Stimulated activated CD4-positive, alpha-beta T cell treated with anti-CD3 and anti-CD28 coated beads, TNF-alpha, amount 100 ng/mL, for 24 hours (primary cell): ENCODE measurements at regions not wholly inside any gene's neighbourhood (a gene's known extent, or its start where the extent isn't known, plus 50 kb on each side); places are given as distances from the start of the nearest gene placed in this dataset.

ENCODE experiments used
- DNase-seq, 3 experiments: peaks; one replicate each; pipeline ENCODE4 v3.0.0-alpha.2; 2020; ENCODE audit warnings: low read depth in 3 of 3

DNA sequence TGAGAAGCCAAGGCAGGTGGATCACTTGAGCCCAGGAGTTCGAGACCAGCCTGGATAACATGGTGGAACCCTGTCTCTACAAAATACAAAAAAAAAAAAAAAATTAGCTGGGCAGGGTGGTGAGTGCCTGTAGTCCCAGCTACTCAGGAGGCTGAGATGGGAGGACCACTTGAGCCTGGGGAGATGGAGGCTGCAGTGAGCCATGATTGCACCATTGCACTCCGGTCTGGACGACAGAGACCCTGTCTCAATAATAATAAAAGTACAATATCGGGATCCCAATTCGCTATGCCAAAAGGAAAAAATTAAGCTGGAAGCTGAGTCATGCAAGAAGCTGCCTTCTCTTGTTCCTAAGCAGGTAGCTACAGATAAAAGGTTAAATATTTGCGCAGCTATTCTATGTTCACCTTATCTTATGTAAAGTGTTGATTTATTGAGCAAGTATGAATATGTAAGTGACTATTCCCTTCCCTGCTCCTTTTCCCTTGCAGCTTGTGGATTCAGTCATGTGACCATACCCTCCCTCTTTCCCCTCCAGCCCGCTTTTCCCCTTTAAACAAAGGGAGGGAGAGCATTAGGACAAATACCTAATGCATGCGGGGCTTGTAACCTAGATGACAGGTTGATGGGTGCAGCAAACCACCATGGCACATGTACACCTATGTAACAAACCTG lies 112.0 kb downstream of the LITAF start:
- no peak for DNase-seq

DNA sequence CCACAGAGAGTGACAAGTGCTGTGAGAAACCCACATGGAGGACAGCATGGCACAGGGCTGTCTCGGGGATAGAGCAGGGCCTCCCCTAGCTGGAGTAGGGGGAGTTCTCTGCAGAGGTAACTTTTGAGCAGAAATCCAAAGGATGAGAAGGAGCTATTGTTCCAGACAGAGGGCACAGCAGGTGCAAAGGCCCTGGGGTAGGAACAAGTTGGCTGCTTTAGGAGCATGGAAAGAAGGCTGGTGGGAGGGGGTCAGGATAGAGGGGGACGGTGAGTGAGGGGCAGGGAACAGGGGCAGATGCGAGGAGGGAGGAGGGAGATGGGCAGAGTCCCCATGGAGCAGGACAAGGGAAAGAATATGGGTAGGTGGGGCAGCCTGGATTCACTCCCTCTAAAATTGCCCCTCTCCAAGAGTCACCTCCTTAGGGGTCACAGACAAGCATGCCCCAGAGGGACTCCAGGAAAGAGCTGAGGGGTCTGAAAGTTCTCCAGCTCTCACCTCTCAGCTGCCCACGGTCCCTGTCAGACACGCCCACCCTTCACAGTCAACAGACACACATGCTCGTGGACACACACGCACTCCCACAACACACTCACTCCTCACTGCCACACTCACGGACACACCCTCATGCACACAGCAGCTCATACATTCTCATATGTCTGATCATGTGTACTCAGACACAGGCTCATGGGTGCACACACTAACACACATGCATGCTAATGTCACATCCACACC lies 110.7 kb downstream of the LITAF start:
- no peak for DNase-seq

DNA sequence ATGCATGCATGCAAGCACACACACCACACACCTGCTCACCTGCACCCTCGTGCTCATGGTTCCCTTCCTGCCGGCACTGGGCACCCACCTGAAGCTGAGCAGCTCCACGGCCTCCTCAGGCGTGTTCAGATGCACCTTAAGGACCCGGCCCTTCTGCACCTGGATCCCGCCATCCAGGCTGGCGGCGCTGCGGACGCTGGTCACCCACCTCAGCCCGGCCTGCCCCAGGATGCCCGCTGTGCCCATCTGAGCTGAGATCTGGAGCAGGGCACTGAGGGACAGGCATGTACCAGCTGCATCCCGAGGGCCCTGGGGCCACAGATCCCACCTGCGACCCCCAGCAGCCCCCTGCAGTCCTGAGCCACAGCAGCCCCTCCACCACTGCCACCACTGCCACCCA lies 110.0 kb downstream of the LITAF start:
- no peak for DNase-seq

DNA sequence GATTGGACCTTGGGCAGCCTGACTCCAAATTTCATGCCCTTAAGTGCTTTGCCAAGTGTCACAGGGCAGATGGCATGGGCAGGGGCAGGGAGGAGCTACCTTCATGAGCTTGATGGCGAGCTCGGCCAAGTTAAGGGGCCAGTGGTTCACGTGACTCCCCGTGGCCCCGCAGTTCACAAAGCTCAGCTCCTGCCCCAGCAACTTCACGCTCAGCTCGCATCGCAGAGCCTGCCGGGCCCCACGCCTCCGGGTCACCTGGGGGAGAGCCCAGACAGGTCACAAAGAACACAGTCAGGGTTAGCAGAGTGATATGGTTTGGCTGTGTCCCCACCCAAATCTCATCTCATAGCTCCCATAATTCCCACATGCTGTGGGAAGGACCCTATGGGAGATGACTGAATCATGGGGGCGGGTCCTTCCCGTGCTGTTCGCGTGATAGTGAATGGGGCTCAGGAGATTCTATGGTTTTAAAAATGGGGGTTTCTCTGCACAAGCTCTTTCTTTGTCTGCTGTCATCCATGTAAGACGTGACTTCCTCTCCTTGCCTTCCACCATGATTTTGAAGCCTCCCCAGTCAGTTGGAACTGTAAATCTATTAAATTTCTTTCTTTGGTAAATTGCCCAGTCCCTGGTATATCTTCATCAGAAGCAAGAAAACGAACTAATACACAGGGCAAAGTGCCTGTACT lies 108.1 kb downstream of the LITAF start:
- no peak for DNase-seq

DNA sequence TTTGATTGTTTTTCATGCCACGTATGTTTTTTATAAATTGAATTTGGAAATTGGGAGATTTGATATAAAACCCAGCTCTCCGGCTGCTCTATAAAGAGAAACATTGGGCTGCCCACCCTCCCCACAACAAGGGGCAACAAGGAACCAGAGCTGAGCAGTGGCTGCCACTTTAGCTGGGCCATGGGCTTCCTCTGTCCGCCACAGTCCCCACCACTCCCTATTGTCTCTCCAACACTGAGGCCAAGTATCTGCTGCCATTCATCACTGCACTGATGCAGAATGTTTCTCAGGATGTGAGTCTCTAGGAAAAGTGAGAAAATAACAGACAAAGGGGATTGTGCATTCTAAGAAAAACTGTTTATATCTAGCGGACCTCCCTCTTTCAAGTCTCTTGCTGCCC lies 106.8 kb downstream of the LITAF start:
- DNase-seq, result no peak

DNA sequence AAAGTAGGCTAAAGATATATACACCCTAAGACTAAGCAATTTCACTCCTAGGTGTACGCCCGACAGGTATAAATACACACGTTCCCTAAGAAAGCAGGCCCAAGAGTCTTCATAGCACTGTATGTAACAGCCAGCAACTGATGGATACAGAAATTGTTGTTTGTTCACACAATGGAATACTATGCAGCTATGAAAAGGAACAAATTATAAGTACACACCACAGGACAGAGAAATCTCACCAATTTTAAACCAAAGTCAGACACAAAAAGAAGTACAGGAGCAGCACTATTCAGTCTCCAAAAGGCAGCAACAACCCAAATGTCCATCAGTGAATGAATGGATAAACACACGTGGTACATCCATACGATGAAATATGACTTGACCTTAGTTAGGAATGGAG lies 106.1 kb downstream of the LITAF start:
- DNase-seq, result no peak

DNA sequence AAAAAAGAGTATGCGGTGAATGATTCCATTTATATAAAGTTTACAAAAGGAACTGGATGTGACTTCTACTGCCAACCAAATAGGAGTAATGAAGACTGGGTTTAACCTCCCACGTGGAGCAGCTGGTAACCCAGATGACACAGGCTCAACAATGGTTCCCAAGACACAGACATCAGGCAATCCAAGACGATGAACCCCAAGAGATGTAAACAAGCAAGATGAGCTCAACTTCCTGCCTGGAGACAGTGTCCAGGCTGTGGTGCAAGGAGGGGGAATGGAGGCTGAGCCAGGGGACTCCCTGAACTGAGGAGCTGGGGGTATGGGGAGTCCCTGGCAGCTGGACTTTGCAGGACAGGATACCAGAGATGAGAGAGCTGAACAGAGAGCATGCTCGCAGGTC lies 104.7 kb downstream of the LITAF start:
- DNase-seq, result no peak

DNA sequence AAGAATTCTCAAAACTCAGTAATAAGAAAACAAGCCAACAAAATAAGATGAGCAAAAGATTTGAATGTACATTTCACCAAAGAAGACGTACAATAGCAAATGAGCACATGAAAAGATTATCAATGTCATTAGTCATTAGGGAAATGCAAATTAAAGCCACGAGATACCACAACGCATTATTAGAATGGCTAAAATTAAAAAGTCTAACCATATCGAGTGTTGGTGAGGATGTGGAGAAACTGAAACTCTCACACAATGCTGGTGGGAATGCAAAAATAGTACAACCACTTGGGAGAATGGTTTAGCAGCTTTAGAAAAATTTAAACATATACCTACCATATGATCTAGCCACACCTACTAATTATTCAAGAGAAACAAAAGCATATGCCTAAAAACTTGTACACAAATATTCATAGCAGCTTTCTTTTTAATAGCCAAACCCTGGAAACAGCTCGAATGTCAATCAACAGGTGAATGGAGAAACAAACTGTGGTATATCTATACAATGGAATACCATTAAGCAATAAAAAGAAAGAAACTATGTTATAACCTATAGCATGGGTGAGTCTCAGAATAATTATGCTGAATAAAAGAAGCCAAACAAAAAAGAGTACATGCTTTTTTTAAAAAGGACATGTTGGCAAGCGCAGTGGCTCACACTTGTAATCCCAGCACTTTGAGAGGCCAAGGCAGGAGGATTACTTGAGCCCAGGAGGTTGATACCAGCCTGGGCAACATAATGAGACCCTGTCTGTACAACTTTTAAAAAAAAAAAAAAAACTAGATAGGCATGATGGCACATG lies 103.6 kb downstream of the LITAF start:
- DNase-seq, result no peak

DNA sequence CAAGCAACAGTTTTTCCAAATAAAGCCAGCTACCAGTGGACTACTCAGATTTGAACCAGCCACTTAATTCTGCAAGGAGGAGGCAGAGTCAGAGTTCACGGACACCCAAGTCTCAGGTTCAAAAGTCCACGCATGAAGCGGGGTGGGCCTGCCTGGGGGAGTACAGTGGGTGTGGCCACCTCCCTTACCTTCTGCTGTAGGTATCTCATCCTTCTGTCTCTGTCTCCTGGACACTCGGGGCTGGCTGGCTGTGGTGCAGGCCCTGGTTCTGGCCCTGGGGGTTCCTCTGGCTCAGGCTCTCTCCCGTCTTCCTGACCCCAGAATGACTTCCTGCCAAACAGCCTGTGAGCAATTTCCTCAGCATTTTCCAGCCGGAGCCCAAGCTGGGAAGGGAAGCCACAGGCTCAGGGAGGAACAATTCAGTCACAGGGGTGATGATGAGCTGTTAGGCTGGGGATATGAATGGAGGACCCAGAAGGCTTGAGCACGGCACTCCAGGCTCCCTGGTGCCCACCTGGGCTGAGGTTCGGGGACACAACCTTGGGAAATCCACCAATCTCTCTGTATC lies 101.9 kb downstream of the LITAF start:
- no peak for DNase-seq

DNA sequence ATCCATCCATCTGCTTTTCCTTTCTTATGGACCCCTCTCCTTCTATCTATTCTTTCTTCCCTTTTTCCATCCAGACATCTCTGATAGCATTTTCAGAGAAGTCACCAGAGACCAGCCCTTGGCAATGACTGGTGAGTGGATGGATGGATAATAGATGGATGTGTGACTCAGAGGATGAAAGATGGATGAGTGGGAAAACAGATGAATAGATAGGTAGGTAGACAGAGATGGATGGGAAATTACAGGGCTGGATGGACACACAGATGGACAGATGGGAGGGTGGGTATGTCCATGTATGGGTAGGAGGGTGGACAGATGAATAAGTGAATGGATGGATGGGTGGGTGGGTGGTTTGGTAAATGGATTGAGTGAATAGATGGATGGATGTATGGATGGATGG lies 101.0 kb downstream of the LITAF start:
- no peak for DNase-seq

DNA sequence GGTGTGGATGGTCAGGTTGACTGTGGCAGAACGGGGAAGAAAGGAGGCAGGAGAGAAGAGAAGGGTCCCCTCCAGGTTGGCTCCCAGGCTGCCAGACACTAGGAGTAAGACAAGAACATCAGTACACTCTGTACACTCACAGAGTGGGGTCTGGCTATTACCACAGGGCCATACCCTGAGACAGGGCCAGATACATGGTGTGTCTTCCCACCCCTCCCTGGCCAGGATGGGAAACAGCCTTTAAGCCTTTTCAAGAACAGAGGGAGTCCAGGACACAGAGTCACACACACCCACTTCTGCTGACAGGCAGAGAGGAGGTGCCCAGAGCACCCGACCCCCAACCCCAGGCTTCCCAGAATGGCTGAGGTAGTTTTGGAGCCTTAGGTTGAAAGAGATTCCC lies 99.4 kb downstream of the LITAF start:
- no peak for DNase-seq

DNA sequence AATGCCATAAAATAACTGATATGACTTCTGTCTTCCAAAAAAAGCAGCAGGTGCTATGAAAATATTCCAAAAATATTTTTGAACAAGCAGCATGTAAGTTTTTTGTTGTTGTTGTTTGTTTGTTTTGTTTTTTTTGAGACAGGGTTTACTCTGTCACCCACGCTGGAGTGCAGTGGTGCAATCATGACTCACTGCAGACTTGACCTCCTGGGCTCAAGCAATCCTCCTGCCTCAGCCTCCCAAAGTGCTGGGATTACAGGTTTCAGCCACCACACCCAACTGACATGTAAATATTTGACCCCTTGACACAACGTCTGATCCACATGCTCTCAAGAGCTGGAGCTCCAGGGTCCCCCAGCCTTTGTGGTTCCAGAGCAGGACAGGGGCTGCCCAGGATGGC lies 98.4 kb downstream of the LITAF start:
- DNase-seq, result no peak

DNA sequence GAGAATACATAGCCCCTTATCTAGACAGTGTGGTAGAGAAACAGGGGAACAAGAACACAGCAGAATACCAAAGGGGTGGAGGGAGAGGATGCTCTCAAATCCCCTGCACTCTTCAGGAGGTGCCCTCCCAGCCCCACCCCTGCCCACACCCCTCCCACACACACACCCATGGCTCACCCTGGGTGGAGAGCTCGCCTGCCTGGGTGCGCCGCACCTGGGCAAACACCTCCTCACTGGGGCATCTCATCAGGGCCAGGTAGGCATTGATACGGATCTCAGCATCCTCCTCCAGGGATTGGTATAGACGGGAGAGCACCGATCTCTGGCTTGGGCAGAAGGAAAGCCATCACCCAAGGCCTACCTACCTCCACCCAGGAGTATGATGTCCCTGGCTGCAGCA lies 95.2 kb downstream of the LITAF start:
- no peak for DNase-seq

DNA sequence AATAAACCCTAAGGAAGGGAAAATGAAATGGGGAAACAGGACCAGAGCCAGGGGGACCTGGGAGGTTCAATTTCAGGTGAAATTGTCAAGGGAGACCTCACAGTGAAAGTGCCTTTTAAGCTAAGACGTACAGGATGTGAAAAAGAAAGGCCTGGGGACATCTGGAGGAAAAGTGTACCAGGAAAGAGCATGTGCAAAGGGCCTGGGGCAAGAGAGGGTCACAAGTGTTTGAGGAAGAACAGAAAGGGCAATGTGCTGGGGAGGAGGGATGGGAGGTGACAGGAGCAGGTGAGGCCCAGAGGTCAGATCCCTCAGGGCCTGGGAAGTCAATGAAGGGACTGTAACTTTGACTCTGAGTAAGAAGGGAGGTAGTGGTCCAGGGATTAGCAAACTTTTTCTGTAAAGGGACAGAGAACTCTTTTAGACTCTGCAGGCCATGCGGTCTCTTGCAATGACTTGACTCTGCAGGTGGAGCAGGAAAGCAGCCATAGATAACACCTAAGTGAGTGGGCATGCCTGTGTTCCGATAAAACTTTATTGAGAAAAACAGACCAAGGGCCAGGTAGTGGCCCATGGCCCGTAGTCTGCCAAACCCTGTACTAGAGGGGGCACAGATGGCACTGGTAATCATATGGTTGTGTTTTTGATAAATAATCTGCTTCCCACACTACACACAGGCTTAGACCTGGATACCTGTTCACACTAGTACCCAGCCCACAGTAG lies 93.8 kb downstream of the LITAF start:
- DNase-seq, result no peak

DNA sequence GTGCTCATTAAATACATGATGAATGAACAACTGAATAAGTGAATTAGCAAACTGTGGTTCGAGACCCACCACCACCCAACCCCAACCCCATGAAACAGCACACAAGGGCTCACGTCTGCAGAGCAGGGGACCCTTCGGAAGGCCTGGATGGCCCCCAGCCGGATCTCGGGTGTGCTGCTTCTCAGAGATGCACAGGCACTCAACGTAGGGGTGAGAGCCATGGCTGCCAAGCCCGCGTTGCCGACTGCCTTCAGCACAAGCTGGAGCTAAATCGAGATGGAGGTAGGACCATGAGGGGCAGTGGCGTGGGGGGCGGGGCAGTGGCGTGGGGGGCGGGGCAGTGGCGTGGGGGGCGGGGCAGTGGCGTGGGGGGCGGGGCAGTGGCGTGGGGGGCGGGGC lies 93.2 kb downstream of the LITAF start:
- DNase-seq, result no peak

DNA sequence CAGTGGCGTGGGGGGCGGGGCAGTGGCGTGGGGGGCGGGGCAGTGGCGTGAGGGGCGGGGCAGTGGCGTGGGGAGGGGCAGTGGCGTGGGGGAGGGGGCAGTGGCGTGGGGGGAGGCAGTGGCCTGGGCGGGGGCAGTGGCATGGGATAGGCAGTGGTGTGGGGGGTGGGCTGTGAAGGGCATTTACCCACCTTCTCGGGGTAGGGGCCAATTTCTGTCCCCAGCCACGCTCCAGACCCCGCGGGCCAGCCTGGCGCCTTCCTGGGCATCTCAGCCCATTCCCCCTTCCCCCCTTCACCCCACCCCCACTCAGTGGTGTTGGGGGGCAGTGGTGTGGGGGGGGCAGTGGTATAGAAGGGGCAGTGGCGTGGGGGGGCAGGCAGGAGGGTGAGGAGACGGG lies 92.7 kb downstream of the LITAF start:
- DNase-seq, result no peak

DNA sequence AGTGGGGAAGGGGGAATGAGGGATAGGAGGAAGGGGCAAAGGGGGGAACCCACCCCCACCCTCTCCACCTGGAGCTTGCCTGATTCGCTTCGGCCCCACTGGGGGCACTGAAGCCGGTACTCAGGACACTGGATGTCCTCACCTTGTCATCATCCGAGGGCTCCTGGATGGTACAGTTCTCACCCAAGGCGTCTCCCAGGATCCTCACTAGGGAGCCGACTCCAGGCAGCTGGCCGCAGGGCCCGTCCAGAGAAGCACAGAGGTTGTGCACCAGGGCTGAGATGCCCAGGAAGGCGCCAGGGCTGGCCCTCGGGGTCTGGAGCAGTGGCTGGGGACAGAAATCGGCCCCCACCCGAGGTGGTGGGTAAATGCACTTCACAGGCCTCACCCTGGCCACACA lies 92.3 kb downstream of the LITAF start:
- DNase-seq, result no peak

DNA sequence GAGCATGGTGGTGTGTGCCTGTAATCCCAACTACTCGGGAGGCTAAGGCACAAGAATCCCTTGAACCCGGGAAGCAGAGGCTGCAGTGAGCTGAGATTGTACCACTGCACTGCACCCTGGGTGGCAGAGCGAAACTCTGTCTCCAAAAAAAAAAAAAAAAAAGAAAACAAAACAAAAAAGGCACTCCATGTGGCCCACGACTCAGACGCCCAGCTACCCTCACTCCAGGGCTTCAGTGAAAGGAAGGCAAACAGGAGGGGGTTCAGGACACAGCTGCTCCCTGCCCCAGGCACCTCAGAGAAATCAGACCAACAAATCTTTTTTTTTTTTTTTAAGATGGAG lies 91.7 kb downstream of the LITAF start:
- no peak for DNase-seq
